ENCODE measurements at regions not wholly inside any gene's neighbourhood (a gene's known extent, or its start where the extent isn't known, plus 50 kb on each side); places are given as distances from the start of the nearest gene placed in this dataset.

DNA sequence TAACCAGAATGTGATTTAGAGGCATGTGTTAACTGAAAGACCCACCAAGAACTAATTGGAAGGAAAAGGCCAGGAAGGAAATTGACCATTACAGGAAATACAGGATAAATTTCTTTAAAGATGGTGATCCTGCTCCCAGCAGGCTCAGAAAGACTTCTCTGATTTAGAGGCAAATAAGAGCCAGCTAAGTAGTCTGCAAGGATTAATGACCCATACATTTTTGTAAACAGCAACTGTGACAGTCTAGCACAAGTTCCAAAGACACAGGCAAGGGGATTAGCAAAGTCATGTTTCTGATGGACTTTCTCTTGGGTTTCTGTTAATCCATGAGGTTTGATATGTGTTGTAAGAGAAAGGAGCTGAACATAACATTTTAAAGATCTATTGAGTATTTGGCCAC is 425.0 kb downstream of the HTR7 start:
- no peaks in the 10 kb centered on the region for H3K79me2 ChIP-seq (ENCODE audit: control insufficient read depth, insufficient read depth, low read length)
- FAIRE-seq (no peak), DNase-seq (ENCODE audit: low read depth, low spot score) (no peak)
- H3K36me3 ChIP-seq (ENCODE audit: control insufficient read depth in 2 of 2, extremely low read depth in 1 of 2, insufficient read depth in 2 of 2, low read length in 2 of 2): no peaks in the 10 kb centered on the region
- H3K9ac ChIP-seq (ENCODE audit: control insufficient read depth, extremely low read depth, insufficient read depth, low read length): no peak overlapping the region
- no peaks in the 10 kb centered on the region for H3K27me3 ChIP-seq (ENCODE audit: control insufficient read depth, extremely low read depth, insufficient read depth, low read length)
- H4K20me1 ChIP-seq (ENCODE audit: control insufficient read depth, extremely low read depth, insufficient read depth, low read length): no peaks in the 10 kb centered on the region
- H3K27ac ChIP-seq (ENCODE audit: control insufficient read depth, insufficient read depth, low read length): no peak overlapping the region
- dilution Hi-C loops (cut with MboI; ENCODE audit: extremely low pct_ligation_motif_present, low sequenced_read_pairs): no loop called here
- no peak overlapping the region for H3K4me2 ChIP-seq (ENCODE audit: control insufficient read depth, extremely low read depth, insufficient read depth, low read depth, low read length)
- no peak for TF ChIP-seq EZH2 (IDR thresholded peaks at IDR 0.05; ENCODE audit: low read length)
- TF ChIP-seq, protein P1, sequence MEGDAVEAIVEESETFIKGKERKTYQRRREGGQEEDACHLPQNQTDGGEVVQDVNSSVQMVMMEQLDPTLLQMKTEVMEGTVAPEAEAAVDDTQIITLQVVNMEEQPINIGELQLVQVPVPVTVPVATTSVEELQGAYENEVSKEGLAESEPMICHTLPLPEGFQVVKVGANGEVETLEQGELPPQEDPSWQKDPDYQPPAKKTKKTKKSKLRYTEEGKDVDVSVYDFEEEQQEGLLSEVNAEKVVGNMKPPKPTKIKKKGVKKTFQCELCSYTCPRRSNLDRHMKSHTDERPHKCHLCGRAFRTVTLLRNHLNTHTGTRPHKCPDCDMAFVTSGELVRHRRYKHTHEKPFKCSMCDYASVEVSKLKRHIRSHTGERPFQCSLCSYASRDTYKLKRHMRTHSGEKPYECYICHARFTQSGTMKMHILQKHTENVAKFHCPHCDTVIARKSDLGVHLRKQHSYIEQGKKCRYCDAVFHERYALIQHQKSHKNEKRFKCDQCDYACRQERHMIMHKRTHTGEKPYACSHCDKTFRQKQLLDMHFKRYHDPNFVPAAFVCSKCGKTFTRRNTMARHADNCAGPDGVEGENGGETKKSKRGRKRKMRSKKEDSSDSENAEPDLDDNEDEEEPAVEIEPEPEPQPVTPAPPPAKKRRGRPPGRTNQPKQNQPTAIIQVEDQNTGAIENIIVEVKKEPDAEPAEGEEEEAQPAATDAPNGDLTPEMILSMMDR (optimal IDR thresholded peaks at IDR 0.05 in 1 of 3, IDR thresholded peaks at IDR 0.05 in 1 of 3, conservative IDR thresholded peaks at IDR 0.05 in 1 of 3; ENCODE audit: extremely low read depth in 1 of 3, insufficient read depth in 2 of 3, low read length in 3 of 3): no peak
- H2AFZ ChIP-seq (ENCODE audit: control insufficient read depth, low read length): no peak overlapping the region
- H3K9me3 ChIP-seq (ENCODE audit: control insufficient read depth, low read depth, low read length): no peaks in the 10 kb centered on the region
- H3K9me1 ChIP-seq (ENCODE audit: control insufficient read depth, extremely low read depth, insufficient read depth, low read length): no peaks in the 10 kb centered on the region
- H3K4me3 ChIP-seq (ENCODE audit: control insufficient read depth in 2 of 3, extremely low read depth in 1 of 3, insufficient read depth in 2 of 3, low read depth in 1 of 3, low read length in 3 of 3): no peak overlapping the region
- peaks cover 2% of the 10 kb centered on the region for H3K4me1 ChIP-seq (ENCODE audit: control insufficient read depth, extremely low read depth, insufficient read depth, low read length)

DNA sequence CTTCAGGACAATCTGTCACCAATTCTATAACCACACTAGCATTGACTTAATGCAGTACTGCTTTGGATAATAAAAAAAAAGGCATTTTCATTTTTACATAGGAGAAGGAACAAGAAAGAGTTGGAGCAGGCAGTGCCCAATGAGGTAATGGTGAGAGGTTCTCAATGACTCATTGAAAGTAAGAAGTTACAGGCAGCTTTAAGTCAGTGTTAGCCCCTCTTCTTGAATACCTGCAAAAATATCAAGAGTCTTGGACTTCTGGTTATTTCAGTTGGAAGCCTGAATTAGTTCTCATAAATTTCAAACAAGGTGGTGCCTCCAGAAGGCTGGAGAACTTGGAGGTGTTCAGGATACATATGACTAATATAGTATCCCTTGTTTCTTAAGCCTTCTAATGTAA is 422.5 kb downstream of the HTR7 start:
- no peak for TF ChIP-seq EZH2 (IDR thresholded peaks at IDR 0.05; ENCODE audit: low read length)
- TF ChIP-seq, protein P1 (optimal IDR thresholded peaks at IDR 0.05 in 1 of 3, IDR thresholded peaks at IDR 0.05 in 1 of 3, conservative IDR thresholded peaks at IDR 0.05 in 1 of 3; ENCODE audit: extremely low read depth in 1 of 3, insufficient read depth in 2 of 3, low read length in 3 of 3): no peak
- FAIRE-seq (no peak), DNase-seq (ENCODE audit: low read depth, low spot score) (no peak)
- Histone ChIP-seq H3K9me1 (ENCODE audit: control insufficient read depth, extremely low read depth, insufficient read depth, low read length) (no peaks in the 10 kb centered on the region), H3K27ac (ENCODE audit: control insufficient read depth, insufficient read depth, low read length) (no peak overlapping the region), H3K4me2 (ENCODE audit: control insufficient read depth, extremely low read depth, insufficient read depth, low read depth, low read length) (no peak overlapping the region), H3K4me3 (ENCODE audit: control insufficient read depth in 2 of 3, extremely low read depth in 1 of 3, insufficient read depth in 2 of 3, low read depth in 1 of 3, low read length in 3 of 3) (no peak overlapping the region), H3K27me3 (ENCODE audit: control insufficient read depth, extremely low read depth, insufficient read depth, low read length) (no peaks in the 10 kb centered on the region), H3K36me3 (ENCODE audit: control insufficient read depth in 2 of 2, extremely low read depth in 1 of 2, insufficient read depth in 2 of 2, low read length in 2 of 2) (no peaks in the 10 kb centered on the region), H3K9ac (ENCODE audit: control insufficient read depth, extremely low read depth, insufficient read depth, low read length) (no peak overlapping the region), H4K20me1 (ENCODE audit: control insufficient read depth, extremely low read depth, insufficient read depth, low read length) (no peaks in the 10 kb centered on the region), H2AFZ (ENCODE audit: control insufficient read depth, low read length) (no peak overlapping the region), H3K4me1 (ENCODE audit: control insufficient read depth, extremely low read depth, insufficient read depth, low read length) (peaks cover 2% of the 10 kb centered on the region), H3K79me2 (ENCODE audit: control insufficient read depth, insufficient read depth, low read length) (no peaks in the 10 kb centered on the region), H3K9me3 (ENCODE audit: control insufficient read depth, low read depth, low read length) (no peaks in the 10 kb centered on the region)
- dilution Hi-C loops (cut with MboI; ENCODE audit: extremely low pct_ligation_motif_present, low sequenced_read_pairs): no loop called here
